IMR-90 (cell line): ENCODE measurements at regions not wholly inside any gene's neighbourhood (a gene's known extent, or its start where the extent isn't known, plus 50 kb on each side); places are given as distances from the start of the nearest gene placed in this dataset.

Experiments used
- BHLHE40 ChIP-seq: fragments of 150-350 bp; IDR thresholded peaks from 2 replicates; pipeline ENCODE4 v1.6.1; 2016; ENCODE audit warnings: mild to moderate bottlenecking, low read depth, low read length
- CEBPB ChIP-seq: IDR thresholded peaks from 2 replicates; pipeline ENCODE4 v1.6.1; 2012; ENCODE audit warnings: low read depth, low read length, improper control_type of control experiment
- CHD1 ChIP-seq: IDR thresholded peaks from 2 replicates; pipeline ENCODE4 v1.6.1; 2012; ENCODE audit warnings: low read depth, low read length, improper control_type of control experiment
- MAFK ChIP-seq: IDR thresholded peaks from 2 replicates; pipeline ENCODE4 v1.6.1; 2012; ENCODE audit warnings: low read depth, low read length, improper control_type of control experiment
- MAZ ChIP-seq: IDR thresholded peaks from 2 replicates; pipeline ENCODE4 v1.6.1; 2012; ENCODE audit warnings: low read depth, mild to moderate bottlenecking, low read length, improper control_type of control experiment, moderate library complexity, borderline replicate concordance
- MXI1 ChIP-seq: IDR thresholded peaks from 2 replicates; pipeline ENCODE4 v1.6.1; 2012; ENCODE audit warnings: low read depth, mild to moderate bottlenecking, low read length, moderate library complexity, borderline replicate concordance
- POLR2A ChIP-seq: IDR thresholded peaks from 2 replicates; pipeline ENCODE4 v1.6.1; 2012; ENCODE audit warnings: mild to moderate bottlenecking, low read depth, low read length
- RAD21 ChIP-seq: IDR thresholded peaks from 2 replicates; pipeline ENCODE4 v1.6.1; 2012; ENCODE audit warnings: low read length, improper control_type of control experiment
- RFX5 ChIP-seq: IDR thresholded peaks from 2 replicates; pipeline ENCODE4 v1.8.0; 2012; ENCODE audit warnings: low read depth, mild to moderate bottlenecking, low read length, moderate library complexity
- SMC3 ChIP-seq: fragments of 150-350 bp; IDR thresholded peaks from 2 replicates; pipeline ENCODE4 v1.6.1; 2016; ENCODE audit warnings: low read depth, mild to moderate bottlenecking, antibody characterized with exemption, low read length, moderate library complexity
- TF ChIP-seq, protein P1 (sequence below): conservative IDR thresholded peaks from 2 replicates; pipeline ENCODE4 v1.5.1; 2012; ENCODE audit warnings: mild to moderate bottlenecking, low read depth, low read length, improper control_type of control experiment
- TF ChIP-seq, protein P2 (sequence below): fragments of 150-350 bp; IDR thresholded peaks from 2 replicates; pipeline ENCODE4 v1.6.1; 2016; ENCODE audit warnings: low read depth, mild to moderate bottlenecking, low read length, moderate library complexity, borderline replicate concordance
- TF ChIP-seq, protein P3 (sequence below): fragments of 150-350 bp; IDR thresholded peaks from 2 replicates; pipeline ENCODE4 v1.6.1; 2017; ENCODE audit warnings: mild to moderate bottlenecking, antibody characterized with exemption, low read length, low read depth

DNA sequence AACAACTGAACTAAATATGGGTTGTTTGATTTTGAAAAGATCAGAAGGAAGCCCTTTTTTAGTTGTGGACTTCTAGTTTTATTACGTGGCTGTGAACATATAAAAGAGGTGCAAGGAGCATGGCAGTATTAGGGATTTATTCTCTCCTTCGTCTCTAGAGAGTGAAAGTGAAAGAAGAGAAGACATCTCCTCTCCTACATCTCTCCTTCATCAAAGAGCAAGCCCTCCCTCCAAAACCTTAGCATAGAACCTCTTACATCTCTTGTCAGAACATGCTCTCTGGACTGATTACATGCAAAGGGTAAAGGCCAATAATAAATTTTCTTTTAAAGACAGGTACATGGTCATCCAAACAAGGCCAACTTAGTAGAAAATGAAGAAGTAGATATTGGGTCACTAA is 184.3 kb upstream of the IRX1 start:
- TF ChIP-seq, protein P1, sequence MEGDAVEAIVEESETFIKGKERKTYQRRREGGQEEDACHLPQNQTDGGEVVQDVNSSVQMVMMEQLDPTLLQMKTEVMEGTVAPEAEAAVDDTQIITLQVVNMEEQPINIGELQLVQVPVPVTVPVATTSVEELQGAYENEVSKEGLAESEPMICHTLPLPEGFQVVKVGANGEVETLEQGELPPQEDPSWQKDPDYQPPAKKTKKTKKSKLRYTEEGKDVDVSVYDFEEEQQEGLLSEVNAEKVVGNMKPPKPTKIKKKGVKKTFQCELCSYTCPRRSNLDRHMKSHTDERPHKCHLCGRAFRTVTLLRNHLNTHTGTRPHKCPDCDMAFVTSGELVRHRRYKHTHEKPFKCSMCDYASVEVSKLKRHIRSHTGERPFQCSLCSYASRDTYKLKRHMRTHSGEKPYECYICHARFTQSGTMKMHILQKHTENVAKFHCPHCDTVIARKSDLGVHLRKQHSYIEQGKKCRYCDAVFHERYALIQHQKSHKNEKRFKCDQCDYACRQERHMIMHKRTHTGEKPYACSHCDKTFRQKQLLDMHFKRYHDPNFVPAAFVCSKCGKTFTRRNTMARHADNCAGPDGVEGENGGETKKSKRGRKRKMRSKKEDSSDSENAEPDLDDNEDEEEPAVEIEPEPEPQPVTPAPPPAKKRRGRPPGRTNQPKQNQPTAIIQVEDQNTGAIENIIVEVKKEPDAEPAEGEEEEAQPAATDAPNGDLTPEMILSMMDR: no peak
- TF ChIP-seq POLR2A (no peak), MXI1 (no peak), RFX5 (no peak), RAD21 (no peak), MAZ (no peak), CEBPB (no peak), BHLHE40 (no peak), SMC3 (no peak), MAFK (no peak), CHD1 (no peak)
- TF ChIP-seq, protein P2, sequence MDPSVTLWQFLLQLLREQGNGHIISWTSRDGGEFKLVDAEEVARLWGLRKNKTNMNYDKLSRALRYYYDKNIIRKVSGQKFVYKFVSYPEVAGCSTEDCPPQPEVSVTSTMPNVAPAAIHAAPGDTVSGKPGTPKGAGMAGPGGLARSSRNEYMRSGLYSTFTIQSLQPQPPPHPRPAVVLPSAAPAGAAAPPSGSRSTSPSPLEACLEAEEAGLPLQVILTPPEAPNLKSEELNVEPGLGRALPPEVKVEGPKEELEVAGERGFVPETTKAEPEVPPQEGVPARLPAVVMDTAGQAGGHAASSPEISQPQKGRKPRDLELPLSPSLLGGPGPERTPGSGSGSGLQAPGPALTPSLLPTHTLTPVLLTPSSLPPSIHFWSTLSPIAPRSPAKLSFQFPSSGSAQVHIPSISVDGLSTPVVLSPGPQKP: no peak
- TF ChIP-seq, protein P3, sequence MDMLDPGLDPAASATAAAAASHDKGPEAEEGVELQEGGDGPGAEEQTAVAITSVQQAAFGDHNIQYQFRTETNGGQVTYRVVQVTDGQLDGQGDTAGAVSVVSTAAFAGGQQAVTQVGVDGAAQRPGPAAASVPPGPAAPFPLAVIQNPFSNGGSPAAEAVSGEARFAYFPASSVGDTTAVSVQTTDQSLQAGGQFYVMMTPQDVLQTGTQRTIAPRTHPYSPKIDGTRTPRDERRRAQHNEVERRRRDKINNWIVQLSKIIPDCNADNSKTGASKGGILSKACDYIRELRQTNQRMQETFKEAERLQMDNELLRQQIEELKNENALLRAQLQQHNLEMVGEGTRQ: no peak
